GM12878 (cell line): ENCODE measurements at regions not wholly inside any gene's neighbourhood (a gene's known extent, or its start where the extent isn't known, plus 50 kb on each side); places are given as distances from the start of the nearest gene placed in this dataset.

ENCODE experiments used
- ATAC-seq: fragments of 200-7000 bp; cut with Tn5 transposase; 3 replicates; pipeline ENCODE4 v1.9.1; 2020; ENCODE audit warnings: mild to moderate bottlenecking, moderate library complexity
- BruUV-seq: library from RNA; stranded (reverse); fragments of 400-500 nt; replicated peaks from 2 replicates; lab custom pipeline; 2021; lab: Mats Ljungman, UMichigan
- CTCF ChIA-PET: fragments of 300-600 bp; sonication (Branson Sonifier 250); formaldehyde crosslinking; extraction: SDS; loops from one replicate; lab custom pipeline; 2021; ENCODE audit warnings: inconsistent platforms; lab: Yijun Ruan, JAX
- POLR2A ChIA-PET: fragments of 350-600 bp; formaldehyde crosslinking; extraction: SDS; loops from one replicate; lab custom pipeline; 2021; ENCODE audit warnings: inconsistent platforms; lab: Charles Lee
- RAD21 ChIA-PET: fragments of 300-600 bp; sonication (Branson Sonifier 250); formaldehyde crosslinking; loops from one replicate; lab custom pipeline; 2023; ENCODE audit warnings: antibody characterized with exemption; ENCODE audit not compliant: unreplicated experiment; lab: Charles Lee
- SMC1A ChIA-PET: fragments of 300-600 bp; sonication (Branson Sonifier 250); formaldehyde crosslinking; loops from one replicate; lab custom pipeline; 2023; ENCODE audit not compliant: unreplicated experiment, uncharacterized antibody; lab: Charles Lee
- DNase-seq: peaks from one replicate; pipeline ENCODE4 v3.0.0-alpha.2; 2011; ENCODE audit warnings: low read depth, low spot score
- FAIRE-seq: peaks from 3 replicates; lab custom pipeline; 2011; peaks lifted over from hg19 to GRCh38; lab: Jason Lieb, UNC
- H2AFZ ChIP-seq: 2 replicates; pipeline ENCODE4 v1.6.0; 2011; ENCODE audit warnings: low read depth, low read length, control low read depth; ENCODE audit not compliant: control insufficient read depth
- H3K27ac ChIP-seq: 2 replicates; pipeline ENCODE4 v1.5.1; 2011; ENCODE audit warnings: control low read depth; ENCODE audit not compliant: control insufficient read depth, insufficient read depth
- H3K27me3 ChIP-seq, 2 experiments: replicated peaks in 1 of 2; 2 replicates each; pipeline versions ENCODE4 v1.6.0 to v1.6.1; 2011; ENCODE audit warnings: low read length in 1 of 2; ENCODE audit not compliant: control insufficient read depth in 2 of 2, insufficient read depth in 2 of 2
- H3K36me3 ChIP-seq, 2 experiments: 2 replicates each; pipeline ENCODE4 v1.5.1; 2011; ENCODE audit warnings: low read length in 1 of 2; ENCODE audit not compliant: control insufficient read depth in 2 of 2, insufficient read depth in 2 of 2
- H3K4me1 ChIP-seq: 2 replicates; pipeline ENCODE4 v1.6.1; 2011; ENCODE audit warnings: mild to moderate bottlenecking, low read length, moderate library complexity, mixed read lengths; ENCODE audit not compliant: control insufficient read depth, insufficient read depth
- H3K4me2 ChIP-seq: 2 replicates; pipeline ENCODE4 v1.6.0; 2011; ENCODE audit warnings: control low read depth; ENCODE audit not compliant: control insufficient read depth, insufficient read depth
- H3K4me3 ChIP-seq: fragments of 200-600 bp; sonication (generic); 2 replicates; pipeline ENCODE4 v1.5.1; 2016
- H3K79me2 ChIP-seq: 2 replicates; pipeline ENCODE4 v1.6.0; 2011; ENCODE audit warnings: low read length; ENCODE audit not compliant: control insufficient read depth, insufficient read depth
- H3K9ac ChIP-seq: 2 replicates; pipeline ENCODE4 v1.8.0; 2011; ENCODE audit warnings: low read length, control low read depth, mixed read lengths; ENCODE audit not compliant: control insufficient read depth, insufficient read depth
- H3K9me3 ChIP-seq: replicated peaks from 3 replicates; pipeline ENCODE4 v1.5.1; 2011; ENCODE audit warnings: mild to moderate bottlenecking, low read length; ENCODE audit not compliant: control insufficient read depth, insufficient read depth
- H4K20me1 ChIP-seq: 2 replicates; pipeline ENCODE4 v1.6.0; 2011; ENCODE audit not compliant: control insufficient read depth, insufficient read depth
- ATF7 ChIP-seq: fragments of 450-650 bp; IDR thresholded peaks from 2 replicates; pipeline ENCODE4 v1.6.1; 2016; ENCODE audit warnings: low read depth, mild to moderate bottlenecking
- FOS ChIP-seq: IDR thresholded peaks from 3 replicates; pipeline ENCODE4 v1.6.1; 2011; ENCODE audit warnings: borderline replicate concordance; ENCODE audit not compliant: insufficient read length; ENCODE audit errors: extremely low read depth
- JUND ChIP-seq: IDR thresholded peaks from 2 replicates; pipeline ENCODE4 v1.6.1; 2012; ENCODE audit warnings: low read depth, mild to moderate bottlenecking, low read length, improper control_type of control experiment, moderate library complexity
- KAT2A ChIP-seq: conservative IDR thresholded peaks from 2 replicates; pipeline ENCODE4 v1.6.1; 2011; ENCODE audit warnings: low read depth, low read length; ENCODE audit not compliant: control insufficient read depth
- LARP7 ChIP-seq: fragments of 450-650 bp; IDR thresholded peaks from 2 replicates; pipeline ENCODE4 v1.6.1; 2017; ENCODE audit warnings: mild to moderate bottlenecking
- MLLT1 ChIP-seq: fragments of 450-650 bp; IDR thresholded peaks from 2 replicates; pipeline ENCODE4 v1.6.1; 2016; ENCODE audit warnings: mild to moderate bottlenecking
- MTA2 ChIP-seq: fragments of 450-650 bp; IDR thresholded peaks from 2 replicates; pipeline ENCODE4 v1.6.1; 2016; ENCODE audit warnings: low read depth, mild to moderate bottlenecking, moderate library complexity
- MXI1 ChIP-seq: fragments of 150-350 bp; IDR thresholded peaks from 2 replicates; pipeline ENCODE4 v1.6.1; 2011; ENCODE audit warnings: low read depth, mild to moderate bottlenecking, inconsistent platforms, low read length, improper control_type of control experiment
- RAD21 ChIP-seq: IDR thresholded peaks from 2 replicates; pipeline ENCODE4 v1.6.1; 2011; ENCODE audit warnings: mild to moderate bottlenecking, low read depth, low read length, moderate library complexity; ENCODE audit not compliant: insufficient read depth
- RCOR1 ChIP-seq: conservative IDR thresholded peaks from 2 replicates; pipeline ENCODE4 v1.6.1; 2012; ENCODE audit warnings: low read depth, low read length, improper control_type of control experiment
- SP1 ChIP-seq: IDR thresholded peaks from one replicate; pipeline ENCODE4 v1.6.1; 2011; ENCODE audit warnings: low read depth, low read length
- SPI1 ChIP-seq: IDR thresholded peaks from 2 replicates; pipeline ENCODE4 v1.6.1; 2011; ENCODE audit warnings: low read depth, mild to moderate bottlenecking, low read length, moderate library complexity, borderline replicate concordance; ENCODE audit not compliant: insufficient read depth
- TAF1 ChIP-seq: IDR thresholded peaks from 2 replicates; pipeline ENCODE4 v1.6.1; 2011; ENCODE audit warnings: mild to moderate bottlenecking, low read depth, low read length, borderline replicate concordance
- WRNIP1 ChIP-seq: IDR thresholded peaks from 2 replicates; pipeline ENCODE4 v1.6.1; 2011; ENCODE audit warnings: low read depth, low read length, improper control_type of control experiment, borderline replicate concordance
- ZNF207 ChIP-seq: fragments of 450-650 bp; IDR thresholded peaks from 2 replicates; pipeline ENCODE4 v1.6.1; 2014; ENCODE audit warnings: antibody characterized with exemption, mild to moderate bottlenecking, borderline replicate concordance
- WGBS: methylation state at CpG from one replicate; pipeline ENCODE4 v1.1.6; 2016; ENCODE audit warnings: low lambda C conversion rate; ENCODE audit not compliant: insufficient replicate concordance, insufficient coverage; ENCODE audit errors: missing lambda C conversion rate; 5-methylcytosine and 5-hydroxymethylcytosine counted together
- in situ Hi-C: fragments of 300-500 bp; cut with MboI; formaldehyde crosslinking; loops from 9 replicates; pipeline ENCODE4 v1.14.3; 2018; ENCODE audit warnings: mixed read lengths
- intact Hi-C: fragments of 100-400 bp; cut with micrococcal nuclease; formaldehyde crosslinking; loops from one replicate; pipeline ENCODE4 v1.14.2; 2022; ENCODE audit not compliant: unreplicated experiment

GRCh38 chr3:94431876-94432570, 369.2 kb downstream of the NSUN3 start:
- Histone ChIP-seq H3K9ac (no peak overlapping the region), H2AFZ (no peak overlapping the region), H3K79me2 (no peaks in the 10 kb centered on the region), H3K4me1 (no peaks in the 10 kb centered on the region), H3K4me2 (no peak overlapping the region), H3K27ac (no peak overlapping the region), H3K4me3 (no peak overlapping the region), H3K27me3 (no peaks in the 10 kb centered on the region), H3K36me3 (no peaks in the 10 kb centered on the region), H3K9me3 (no peaks in the 10 kb centered on the region), H4K20me1 (no peaks in the 10 kb centered on the region)
- RAD21 ChIA-PET, result no interaction called here
- FAIRE-seq (no peak), DNase-seq (no peak), ATAC-seq (no peak)
- 19% methylated on average over 3 of the region's 3 CpGs for WGBS
- SMC1A ChIA-PET, result interaction anchor here (0.8 to 1.4 kb wide), 2 partner anchors 25 to 38 kb away, joined by 3 to 4 read pairs; no protein-coding TSS in a partner anchor
- POLR2A ChIA-PET, result no interaction called here
- in situ Hi-C loops, result no loop called here
- no TSS peak for BruUV-seq
- TF ChIP-seq ATF7 (no peak), RAD21 (no peak), JUND (no peak), SP1 (no peak), KAT2A (no peak)
- intact Hi-C loops, result no loop called here
- CTCF ChIA-PET, result interaction anchor here (1.0 kb wide), 1 partner anchor 183 kb away, joined by 3 read pairs; no protein-coding TSS in a partner anchor

- no peaks in the 10 kb centered on the region for H3K4me1 ChIP-seq
- ChIA-PET RAD21 (no interaction called here), POLR2A (no interaction called here), CTCF (no interaction called here), SMC1A (no interaction called here)
- no peak overlapping the region for H3K4me2 ChIP-seq
- no peak overlapping the region for H3K9ac ChIP-seq
- no peak for FAIRE-seq
- no peak for ATAC-seq
- intact Hi-C loops, result no loop called here
- H3K79me2 ChIP-seq, result no peaks in the 10 kb centered on the region
- H3K36me3 ChIP-seq, result no peaks in the 10 kb centered on the region
- no peak overlapping the region for H3K27ac ChIP-seq
- H3K27me3 ChIP-seq, result no peaks in the 10 kb centered on the region
- H4K20me1 ChIP-seq, result no peaks in the 10 kb centered on the region
- H3K9me3 ChIP-seq, result no peaks in the 10 kb centered on the region
- no peak overlapping the region for H3K4me3 ChIP-seq
- no TSS peak for BruUV-seq
- TF ChIP-seq SPI1 (no peak), TAF1 (no peak), MLLT1 (no peak), ZNF207 (no peak), JUND (no peak), MXI1 (no peak), WRNIP1 (no peak), RCOR1 (no peak), MTA2 (no peak), LARP7 (no peak), FOS (no peak)
- no peak for DNase-seq
- in situ Hi-C loops, result no loop called here
- no peak overlapping the region for H2AFZ ChIP-seq
Measured at GRCh38 chr3:94433811-94434210, 370.9 kb downstream of the NSUN3 start.
